Lower leg skin (tissue), 3 donors: ENCODE measurements at regions not wholly inside any gene's neighbourhood (a gene's known extent, or its start where the extent isn't known, plus 50 kb on each side); places are given as distances from the start of the nearest gene placed in this dataset.

Experiments used
- CTCF ChIP-seq, 3 donors: fragments of 450-650 bp; IDR thresholded peaks; one replicate each; pipeline ENCODE4 v1.5.1; 2016; ENCODE audit warnings: antibody characterized with exemption in 3 of 3, mild to moderate bottlenecking in 3 of 3, moderate library complexity in 2 of 3
- POLR2A ChIP-seq, 2 donors: fragments of 450-650 bp; IDR thresholded peaks; one replicate each; pipeline ENCODE4 v1.6.1; 2016 to 2017; ENCODE audit warnings: antibody characterized with exemption in 2 of 2, mild to moderate bottlenecking in 1 of 2, moderate library complexity in 1 of 2

- TF ChIP-seq CTCF (IDR thresholded peaks at IDR 0.05) (no peak), POLR2A (IDR thresholded peaks at IDR 0.05) (no peak)
These were observed 498.7 kb upstream of the NEGR1 start for GRCh38 chr1:72781038-72781437.
